ENCODE measurements at regions not wholly inside any gene's neighbourhood (a gene's known extent, or its start where the extent isn't known, plus 50 kb on each side); places are given as distances from the start of the nearest gene placed in this dataset.
"Not testable (repeated sequence)": the region's sequence is repeated elsewhere in the genome, so short reads cannot be mapped to it uniquely, and the experiment has no call there.

DNA sequence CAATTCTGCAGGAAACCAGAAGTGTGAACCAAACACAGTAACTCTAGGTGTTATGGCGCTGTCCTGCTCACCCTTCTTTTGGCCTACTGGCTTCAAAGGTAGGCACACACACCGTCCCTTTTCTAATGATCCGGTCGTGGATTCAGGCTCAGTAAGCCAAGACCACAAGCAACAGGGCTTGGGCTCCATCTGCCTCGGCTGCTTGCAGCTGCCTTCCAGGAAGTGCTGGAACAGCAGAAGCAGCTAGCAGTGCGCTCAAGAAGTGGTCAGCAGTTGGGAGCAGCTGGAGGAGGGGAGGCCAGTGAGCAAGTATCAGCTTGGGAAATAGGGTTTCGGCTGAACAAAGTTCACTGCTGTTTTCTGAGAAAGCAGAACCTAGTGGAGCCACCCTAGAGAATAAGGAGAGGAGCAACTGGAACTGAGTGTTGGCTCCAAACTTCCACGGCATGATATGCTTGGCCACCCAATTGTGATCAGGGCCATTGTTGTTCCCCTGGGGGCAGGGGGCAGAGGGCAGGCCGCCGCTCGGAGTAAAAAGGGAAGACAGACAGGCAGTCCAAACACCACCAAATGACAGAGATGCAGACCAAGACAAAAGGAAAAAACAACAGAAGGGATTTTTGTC, 173.4 kb downstream of the TOMM20 start:
- Histone ChIP-seq H3K4me2 (peak overlapping the region; percentile 76), H3K27me3 (no peaks in the 10 kb centered on the region), H3K9me3 (peaks cover 4% of the 10 kb centered on the region; the same call in 1 of the 2 replicates), H3K27ac (peak overlapping the region; percentile 96), H3K4me1 (peaks cover 77% of the 10 kb centered on the region), H3K9ac (peak overlapping the region; percentile 48), H3K36me3 (no peaks in the 10 kb centered on the region), H4K20me1 (no peaks in the 10 kb centered on the region), H3K4me3 (peak overlapping the region; percentile 8; the same call in 1 of the 2 replicates)
- no peak for TF ChIP-seq Cebpa-rat (IDR thresholded peaks at IDR 0.05)

DNA sequence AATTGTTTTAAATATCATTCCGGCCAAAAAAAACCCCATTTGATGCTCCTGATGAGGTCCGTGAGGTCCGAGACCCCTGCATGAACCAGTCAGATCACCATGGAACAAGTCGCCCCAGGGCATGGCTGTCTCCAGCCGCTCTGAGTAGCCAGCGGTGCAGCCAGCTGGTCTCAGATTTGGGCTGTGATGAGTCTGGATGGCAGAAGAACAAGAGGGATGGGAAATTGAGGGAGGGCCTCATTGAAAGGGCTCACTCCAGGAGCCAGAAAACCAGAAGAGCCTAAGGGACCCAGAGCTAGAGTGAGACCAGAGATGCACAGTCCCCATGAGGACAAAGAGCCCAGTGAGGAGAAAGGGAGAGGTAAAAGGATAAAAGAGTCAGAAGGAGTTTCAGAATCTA, 174.0 kb downstream of the TOMM20 start:
- H3K36me3 ChIP-seq = no peaks in the 10 kb centered on the region
- no peaks in the 10 kb centered on the region for H4K20me1 ChIP-seq
- H3K9ac ChIP-seq = peak overlapping the region; percentile 48
- H3K27me3 ChIP-seq = no peaks in the 10 kb centered on the region
- H3K9me3 ChIP-seq = peaks cover 10% of the 10 kb centered on the region
- H3K4me1 ChIP-seq = peaks cover 71% of the 10 kb centered on the region
- H3K27ac ChIP-seq = peak overlapping the region; percentile 96
- H3K4me3 ChIP-seq = no peak overlapping the region
- no peak for TF ChIP-seq Cebpa-rat (IDR thresholded peaks at IDR 0.05)
- peak overlapping the region; percentile 76 for H3K4me2 ChIP-seq

DNA sequence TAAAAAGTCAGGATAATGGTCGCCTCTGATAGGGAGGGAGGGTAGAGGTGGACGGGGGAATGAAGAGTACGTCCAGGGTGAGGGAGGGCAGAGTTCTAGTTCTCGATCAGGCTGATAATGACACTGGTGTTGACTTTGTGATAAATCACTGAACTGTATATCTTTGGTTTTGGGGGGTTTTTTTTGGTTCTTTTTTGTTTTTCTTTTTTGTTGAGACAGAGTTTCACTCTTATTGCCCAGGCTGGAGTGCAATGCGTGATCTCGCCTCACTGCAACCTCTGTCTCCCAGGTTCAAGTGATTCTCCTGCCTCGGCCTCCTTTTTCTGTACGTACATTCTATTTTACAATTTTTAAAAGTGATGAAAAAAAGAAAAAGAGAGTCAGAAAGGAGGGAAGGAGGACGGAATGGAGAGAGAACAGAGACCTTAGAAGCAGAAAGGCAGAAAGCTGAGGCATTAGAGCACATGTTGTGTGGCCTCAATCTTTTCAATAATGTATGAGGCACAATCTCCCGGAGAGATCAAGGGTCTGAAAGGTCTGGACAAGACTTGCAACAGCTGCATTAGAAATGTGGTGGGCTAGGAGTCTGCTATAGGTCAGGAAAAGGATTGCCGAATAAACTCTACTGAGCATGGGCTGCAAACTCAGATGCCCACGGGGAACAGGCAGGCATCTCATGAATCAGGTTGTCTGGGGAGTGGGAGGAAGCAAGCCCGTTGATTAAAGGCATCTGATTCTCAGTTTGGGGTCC, 174.8 kb downstream of the TOMM20 start:
- H3K36me3 ChIP-seq = no peaks in the 10 kb centered on the region
- no peaks in the 10 kb centered on the region for H4K20me1 ChIP-seq
- peak overlapping the region; percentile 76 for H3K4me2 ChIP-seq
- TF ChIP-seq Cebpa-rat (IDR thresholded peaks at IDR 0.05) = no peak
- H3K9ac ChIP-seq = peak overlapping the region; percentile 48; the same call in 1 of the 2 replicates
- peaks cover 64% of the 10 kb centered on the region for H3K4me1 ChIP-seq
- H3K27ac ChIP-seq = peak overlapping the region; percentile 96
- H3K27me3 ChIP-seq = no peaks in the 10 kb centered on the region
- H3K9me3 ChIP-seq = peaks cover 17% of the 10 kb centered on the region
- no peak overlapping the region for H3K4me3 ChIP-seq

DNA sequence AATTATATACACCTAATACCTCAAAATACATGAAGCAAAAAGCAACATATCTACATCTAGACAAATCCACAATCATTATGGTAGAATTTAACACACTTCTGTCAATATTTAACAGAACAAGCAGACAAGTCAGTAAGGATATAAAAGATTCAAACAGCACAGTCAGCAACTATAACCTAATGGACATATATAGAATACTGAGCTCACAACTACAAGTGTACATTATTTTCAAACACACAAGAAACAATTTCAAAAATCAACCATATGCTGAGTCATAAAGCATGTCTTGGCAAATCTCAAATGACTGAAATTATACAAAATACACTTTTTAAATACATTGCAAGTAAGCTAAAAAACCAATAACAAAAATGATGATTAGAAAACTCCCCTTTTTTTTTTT, 178.0 kb downstream of the TOMM20 start:
- H3K4me2 ChIP-seq = no peak overlapping the region
- H3K9ac ChIP-seq = no peak overlapping the region
- H3K9me3 ChIP-seq = peaks cover 21% of the 10 kb centered on the region
- no peak overlapping the region for H3K27ac ChIP-seq
- no peak for TF ChIP-seq Cebpa-rat (IDR thresholded peaks at IDR 0.05)
- H3K4me3 ChIP-seq = no peak overlapping the region
- H3K4me1 ChIP-seq = peaks cover 41% of the 10 kb centered on the region
- H3K27me3 ChIP-seq = no peaks in the 10 kb centered on the region
- H3K36me3 ChIP-seq = no peaks in the 10 kb centered on the region
- H4K20me1 ChIP-seq = no peaks in the 10 kb centered on the region

DNA sequence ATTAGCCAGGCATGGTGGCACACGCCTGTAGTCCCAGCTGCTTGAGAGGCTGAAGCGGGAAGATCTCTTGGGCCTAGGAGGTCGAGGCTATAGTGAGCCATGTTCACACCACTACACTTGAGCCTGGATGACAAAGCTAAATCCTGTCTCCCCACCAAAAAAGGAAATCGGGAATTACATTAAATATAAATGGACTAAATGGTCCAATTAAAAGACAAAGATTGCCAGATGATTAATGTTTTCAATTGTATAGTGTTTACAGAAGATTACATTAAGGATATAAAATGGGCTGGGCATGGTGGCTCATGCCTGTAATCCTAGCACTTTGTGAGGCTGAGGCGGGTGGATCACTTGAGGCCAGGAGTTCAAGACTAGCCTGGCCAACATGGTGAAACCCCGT, 179.1 kb downstream of the TOMM20 start:
- H4K20me1 ChIP-seq, H3K4me3 ChIP-seq, H3K27ac ChIP-seq, H3K9ac ChIP-seq, H3K4me2 ChIP-seq, H3K27me3 ChIP-seq, H3K36me3 ChIP-seq: not testable (repeated sequence)
- peaks cover 21% of the 10 kb centered on the region for H3K9me3 ChIP-seq
- H3K4me1 ChIP-seq = peaks cover 41% of the 10 kb centered on the region

DNA sequence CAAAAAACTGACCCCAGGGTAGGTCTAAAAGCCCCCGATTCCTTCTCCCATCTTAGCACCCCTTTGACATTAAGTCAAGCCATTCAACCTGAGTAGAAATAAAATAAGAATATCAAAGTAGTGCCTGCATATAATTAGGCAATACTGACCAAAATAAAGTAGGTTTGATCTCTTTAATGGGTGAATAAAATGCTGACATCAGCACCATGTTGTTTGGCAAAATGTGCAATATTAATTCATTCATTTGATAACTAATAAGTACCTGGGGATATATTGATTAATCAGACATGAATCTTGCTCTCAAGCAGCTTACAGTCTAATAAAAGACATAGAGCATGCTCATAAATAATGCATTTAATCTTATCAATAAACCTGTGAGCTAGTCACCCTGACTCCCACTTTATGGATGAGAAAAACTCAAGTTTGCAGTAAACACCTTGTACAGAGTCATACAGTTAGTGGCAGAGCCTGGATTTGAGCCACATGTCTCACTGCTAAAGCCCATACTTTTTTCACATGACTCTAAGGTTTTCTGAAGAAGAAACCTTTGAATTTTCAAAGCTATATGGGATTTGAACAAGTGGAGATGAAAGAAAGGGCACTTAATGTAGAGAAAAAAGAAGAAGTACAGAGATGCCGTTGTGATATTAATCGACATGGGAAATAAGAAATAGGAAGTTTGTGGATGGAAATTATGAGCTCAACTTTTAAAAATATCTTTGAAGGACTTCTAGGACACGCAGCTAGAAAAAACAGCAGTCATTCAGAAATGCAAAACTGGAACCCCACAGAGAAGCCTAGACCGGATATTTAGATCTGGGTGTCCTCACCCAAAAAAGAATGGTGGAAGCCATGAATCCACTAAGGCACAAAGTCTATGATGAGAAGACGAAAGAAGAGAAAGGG, 183.9 kb downstream of the TOMM20 start:
- Histone ChIP-seq H3K4me1 (peaks cover 52% of the 10 kb centered on the region), H3K4me3 (0 out of 2 replicates have a peak overlapping the region, but pooled peaks have one; percentile 41), H3K4me2 (peak overlapping the region; percentile 74), H3K9me3 (peaks cover 20% of the 10 kb centered on the region), H3K9ac (peak overlapping the region; percentile 22; the same call in 1 of the 2 replicates), H3K27ac (peak overlapping the region; percentile 80), H3K36me3 (no peaks in the 10 kb centered on the region), H3K27me3 (no peaks in the 10 kb centered on the region), H4K20me1 (no peaks in the 10 kb centered on the region)
- no peak for TF ChIP-seq Cebpa-rat (IDR thresholded peaks at IDR 0.05)

DNA sequence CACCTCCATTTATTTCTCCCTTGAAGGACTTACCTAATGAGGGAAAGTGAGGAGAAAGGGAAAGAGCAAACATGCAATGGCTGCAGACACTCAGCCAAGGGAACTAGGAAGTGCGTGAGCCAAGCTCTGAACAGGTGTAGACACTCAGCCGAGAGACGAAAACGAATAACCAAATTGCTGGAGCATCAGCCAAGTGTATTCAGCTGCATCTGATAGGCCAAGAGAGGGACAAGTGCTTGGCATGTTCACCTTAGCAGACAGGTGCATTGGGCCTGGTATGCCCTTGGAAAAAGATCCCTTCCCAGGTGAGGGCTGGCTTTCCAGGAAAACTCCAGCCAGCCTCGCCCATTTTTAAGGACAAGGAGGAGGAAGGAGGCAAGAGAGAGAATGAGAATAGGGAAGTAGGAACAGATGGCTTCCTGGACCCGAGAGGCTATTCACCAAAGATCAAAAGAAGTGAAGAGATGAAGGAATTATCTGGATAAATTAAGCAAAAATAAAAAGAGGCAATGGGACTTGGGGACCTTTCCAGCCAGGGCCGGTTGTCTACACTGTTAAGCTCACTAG, 184.7 kb downstream of the TOMM20 start:
- peaks cover 52% of the 10 kb centered on the region for H3K4me1 ChIP-seq
- no peaks in the 10 kb centered on the region for H4K20me1 ChIP-seq
- no peak overlapping the region for H3K4me3 ChIP-seq
- no peak for TF ChIP-seq Cebpa-rat (IDR thresholded peaks at IDR 0.05)
- H3K27me3 ChIP-seq = no peaks in the 10 kb centered on the region
- peak overlapping the region; percentile 74 for H3K4me2 ChIP-seq
- no peaks in the 10 kb centered on the region for H3K36me3 ChIP-seq
- H3K9me3 ChIP-seq = peaks cover 13% of the 10 kb centered on the region
- no peak overlapping the region for H3K9ac ChIP-seq
- peak overlapping the region; percentile 80 for H3K27ac ChIP-seq

DNA sequence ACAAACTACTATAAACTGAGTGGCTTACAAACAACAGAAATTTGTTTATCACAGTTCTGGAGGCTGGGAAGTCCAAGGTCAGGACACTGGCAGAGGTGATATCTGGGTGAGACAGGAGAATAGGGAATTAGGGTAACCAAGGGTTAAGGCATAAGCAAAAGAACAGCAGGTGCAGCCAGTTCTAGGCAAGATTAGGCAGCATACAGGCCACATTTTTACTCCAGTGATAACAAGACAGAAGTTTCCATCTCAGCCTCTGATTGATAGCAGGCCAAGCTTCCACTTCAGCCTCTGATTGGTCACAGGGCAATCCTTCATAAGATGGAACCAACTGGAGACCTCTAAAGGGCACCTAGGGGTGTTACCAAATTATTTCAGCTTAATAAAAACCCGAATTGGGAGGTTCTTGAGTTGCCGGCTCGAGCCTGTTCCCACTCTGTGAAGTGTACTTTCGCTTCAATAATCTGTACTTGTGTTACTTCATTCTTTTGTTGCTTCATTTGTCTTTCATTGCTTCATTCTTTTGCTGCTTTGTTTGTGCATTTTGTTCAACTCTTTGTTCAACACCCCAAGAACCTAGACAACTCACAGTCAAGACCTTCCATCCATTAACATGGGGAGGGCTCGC, 185.6 kb downstream of the TOMM20 start:
- no peaks in the 10 kb centered on the region for H3K27me3 ChIP-seq
- H3K4me2 ChIP-seq = peak overlapping the region; percentile 74; the same call in 1 of the 2 replicates
- H3K9me3 ChIP-seq = peaks cover 9% of the 10 kb centered on the region
- no peaks in the 10 kb centered on the region for H3K36me3 ChIP-seq
- no peak overlapping the region for H3K4me3 ChIP-seq
- peak overlapping the region; percentile 80 for H3K27ac ChIP-seq
- peaks cover 52% of the 10 kb centered on the region for H3K4me1 ChIP-seq
- no peak for TF ChIP-seq Cebpa-rat (IDR thresholded peaks at IDR 0.05)
- no peak overlapping the region for H3K9ac ChIP-seq
- H4K20me1 ChIP-seq = no peaks in the 10 kb centered on the region

DNA sequence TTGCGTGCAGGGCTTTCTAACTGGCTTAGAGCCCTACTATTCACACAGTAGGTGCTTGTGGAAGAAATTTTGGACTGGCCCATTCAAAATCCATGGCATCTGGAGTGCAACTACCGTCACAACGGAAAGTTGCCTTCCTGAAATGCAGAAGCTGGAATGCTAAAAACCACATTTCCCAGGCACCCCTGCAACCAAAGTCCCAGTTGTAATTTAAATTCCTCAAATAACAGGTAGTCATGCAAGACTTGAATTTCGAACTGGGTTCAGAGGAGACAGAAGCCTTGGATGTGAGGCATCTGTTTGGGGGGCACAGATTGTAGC, 186.7 kb downstream of the TOMM20 start:
- Histone ChIP-seq H3K9me3 (peaks cover 9% of the 10 kb centered on the region), H3K27me3 (no peaks in the 10 kb centered on the region), H3K4me1 (peaks cover 61% of the 10 kb centered on the region), H4K20me1 (no peaks in the 10 kb centered on the region), H3K4me3 (no peak overlapping the region), H3K27ac (no peak overlapping the region), H3K36me3 (no peaks in the 10 kb centered on the region), H3K9ac (no peak overlapping the region), H3K4me2 (peak overlapping the region; percentile 27; the same call in 1 of the 2 replicates)
- no peak for TF ChIP-seq Cebpa-rat (IDR thresholded peaks at IDR 0.05)
